ENCODE measurements at regions not wholly inside any gene's neighbourhood (a gene's known extent, or its start where the extent isn't known, plus 50 kb on each side); places are given as distances from the start of the nearest gene placed in this dataset.

GRCh38 chr6:40049128-40049527 lies 114.9 kb upstream of the MOCS1 start:
- intact Hi-C loops (cut with micrococcal nuclease), result no loop called here
- Histone ChIP-seq H2AK9ac (replicated peaks; ENCODE audit: low read depth, low read length, poor library complexity) (no peak overlapping the region), H3K14ac (replicated peaks; ENCODE audit: low read depth, low read length) (no peak overlapping the region), H3K27ac (ENCODE audit: insufficient read depth, low read length) (no peak overlapping the region), H3K9me1 (ENCODE audit: insufficient read depth, low read length) (no peaks in the 10 kb centered on the region), H3K9me3 (ENCODE audit: control insufficient read depth, insufficient read depth, low read length) (no peaks in the 10 kb centered on the region), H3K18ac (ENCODE audit: low read depth, low read length) (no peak overlapping the region), H3K56ac (ENCODE audit: extremely low read depth, insufficient read depth, low read length) (no peak overlapping the region), H2BK15ac (ENCODE audit: low read depth, low read length) (no peak overlapping the region), H4K91ac (ENCODE audit: insufficient read depth, low read depth, low read length) (no peak overlapping the region), H3K79me1 (ENCODE audit: low read depth in 1 of 2, low read length in 2 of 2) (no peaks in the 10 kb centered on the region), H3K4ac (ENCODE audit: low read depth, low read length) (no peak overlapping the region), H4K20me1 (ENCODE audit: insufficient read depth, low read length) (no peaks in the 10 kb centered on the region), H4K8ac (ENCODE audit: low read depth in 2 of 2, low read length in 2 of 2) (no peak overlapping the region), H3K4me1 (ENCODE audit: control insufficient read depth, insufficient read depth, low read length) (no peaks in the 10 kb centered on the region), H3K27me3 (ENCODE audit: control insufficient read depth, insufficient read depth, low read length) (no peaks in the 10 kb centered on the region), H3K4me2 (ENCODE audit: low read depth, low read length) (no peak overlapping the region), H2BK20ac (ENCODE audit: low read depth, low read length) (no peak overlapping the region), H3K4me3 (ENCODE audit: insufficient read depth, low read depth, low read length) (no peak overlapping the region), H3K23ac (ENCODE audit: low read depth, low read length) (no peak overlapping the region), H3K9ac (ENCODE audit: low read depth, low read length) (no peak overlapping the region), H3K36me3 (ENCODE audit: control insufficient read depth, insufficient read depth, low read length) (no peaks in the 10 kb centered on the region), H2BK5ac (ENCODE audit: low read depth, low read length, poor library complexity, severe bottlenecking) (no peak overlapping the region), H2BK120ac (ENCODE audit: low read depth, low read length) (no peak overlapping the region), H4K5ac (ENCODE audit: low read depth, low read length) (no peak overlapping the region), H2AK5ac (ENCODE audit: low read depth, low read length) (no peak overlapping the region), H2AFZ (replicated peaks; ENCODE audit: low read length, poor library complexity) (no peak overlapping the region)
- in situ Hi-C loops (cut with MboI; ENCODE audit: low sequenced_read_pairs), result no loop called here
- TF ChIP-seq CHD1 (IDR thresholded peaks at IDR 0.05; ENCODE audit: low read depth, low read length), result no peak
- no peak for TF ChIP-seq RAD21 (IDR thresholded peaks at IDR 0.05; ENCODE audit: low read length)
- no peak for TF ChIP-seq BHLHE40 (IDR thresholded peaks at IDR 0.05; ENCODE audit: low read depth, low read length)
- no TSS peak for BruUV-seq (replicated peaks)
- no peak for ATAC-seq (ENCODE audit: low read depth)
- ChIA-PET POLR2A (ENCODE audit: unreplicated experiment) (no interaction called here), CTCF (interaction anchor here (0.6 kb wide), 1 partner anchor 26 kb away, joined by 3 read pairs; no protein-coding TSS in a partner anchor)
- no peak for DNase-seq
- 90% methylated on average over 2 of the region's 4 CpGs; no CpG with 5 or more reads in 1 of the 2 experiments for WGBS, 2 experiments (ENCODE audit: extremely low coverage in 2 of 2, insufficient read length in 1 of 2)
- dilution Hi-C loops (cut with HindIII; ENCODE audit: low sequenced_read_pairs, unreplicated experiment), result no loop called here

All from IMR-90 (cell line).